Small intestine (tissue), 7 donors: ENCODE measurements at regions not wholly inside any gene's neighbourhood (a gene's known extent, or its start where the extent isn't known, plus 50 kb on each side); places are given as distances from the start of the nearest gene placed in this dataset.

Source experiments
- DNase-seq, 2 donors: peaks; one replicate each; pipeline versions ENCODE4 v3.0.0 to v3.0.0-alpha.2; 2013
- FAIRE-seq: peaks from 2 replicates; lab custom pipeline; 2012; peaks lifted over from hg19 to GRCh38; lab: Jason Lieb, UNC
- H3K27ac ChIP-seq, 3 donors: one replicate each; pipeline ENCODE4 v1.5.1; 2013; ENCODE audit warnings: low read length in 2 of 3, mild to moderate bottlenecking in 2 of 3, control low read depth in 1 of 3, inconsistent platforms in 1 of 3, low read depth in 1 of 3, moderate library complexity in 1 of 3
- H3K27me3 ChIP-seq, 3 donors: one replicate each; pipeline ENCODE4 v1.6.1; 2013; ENCODE audit warnings: low read length in 3 of 3, inconsistent platforms in 1 of 3; ENCODE audit not compliant: control insufficient read depth in 3 of 3, insufficient read depth in 3 of 3
- H3K36me3 ChIP-seq, 3 donors: one replicate each; pipeline ENCODE4 v1.6.1; 2013; ENCODE audit warnings: low read length in 3 of 3, inconsistent platforms in 1 of 3, low read depth in 1 of 3, mild to moderate bottlenecking in 1 of 3, moderate library complexity in 1 of 3; ENCODE audit not compliant: control insufficient read depth in 3 of 3, insufficient read depth in 2 of 3
- H3K4me1 ChIP-seq, 3 donors: one replicate each; pipeline ENCODE4 v1.6.1; 2013; ENCODE audit warnings: low read length in 2 of 3, inconsistent platforms in 1 of 3, low read depth in 1 of 3, mild to moderate bottlenecking in 1 of 3, moderate library complexity in 1 of 3; ENCODE audit not compliant: control insufficient read depth in 3 of 3, insufficient read depth in 2 of 3
- H3K4me3 ChIP-seq, 3 donors: one replicate each; pipeline ENCODE4 v1.5.1; 2013; ENCODE audit warnings: low read length in 3 of 3, control low read depth in 1 of 3, inconsistent platforms in 1 of 3, low read depth in 1 of 3, mild to moderate bottlenecking in 1 of 3, moderate library complexity in 1 of 3
- H3K9me3 ChIP-seq, 2 donors: one replicate each; pipeline ENCODE4 v1.6.1; 2013; ENCODE audit warnings: low read depth in 1 of 2, low read length in 1 of 2; ENCODE audit not compliant: control insufficient read depth in 2 of 2, insufficient read depth in 1 of 2
- whole genome bisulfite sequencing, 3 donors: extraction: QIAGEN DNeasy Blood & Tissue Kit; methylation state at CpG; one replicate each; pipeline ENCODE4 v1.1.7; 2013; 5-methylcytosine and 5-hydroxymethylcytosine counted together
- donor health status: healthy with polysubstance abuse.
- donor health status: control.
- donor health status: control.
- donor health status: Bipolar disorder and iron deficiency.
- donor health status: healthy.

- H3K27ac ChIP-seq, result no peak overlapping the region
- 58 to 70% (median 66%) methylated on average over 4 of the region's 4 CpGs for WGBS, 3 donors
- no peak for FAIRE-seq
- no peak overlapping the region for H3K4me3 ChIP-seq
- H3K36me3 ChIP-seq, result no peaks in the 10 kb centered on the region
- no peaks in the 10 kb centered on the region for H3K27me3 ChIP-seq
- H3K9me3 ChIP-seq, result no peaks in the 10 kb centered on the region
- H3K4me1 ChIP-seq, result no peaks in the 10 kb centered on the region
- no peak for DNase-seq
Observed at GRCh38 chr4:112895811-112896608, 153.4 kb upstream of the ANK2 start.

GRCh38 chr4:112896609-112897190, 152.8 kb upstream of the ANK2 start:
- 61 to 69% (median 63%) methylated on average over 9 of the region's 9 CpGs for WGBS, 3 donors
- no peaks in the 10 kb centered on the region for H3K27me3 ChIP-seq
- DNase-seq (no peak), FAIRE-seq (no peak)
- no peak overlapping the region for H3K4me3 ChIP-seq
- no peaks in the 10 kb centered on the region for H3K36me3 ChIP-seq
- H3K4me1 ChIP-seq, result no peaks in the 10 kb centered on the region
- H3K9me3 ChIP-seq, result no peaks in the 10 kb centered on the region
- no peak overlapping the region for H3K27ac ChIP-seq

- no peak for DNase-seq
- no peaks in the 10 kb centered on the region for H3K9me3 ChIP-seq
- no peaks in the 10 kb centered on the region for H3K27me3 ChIP-seq
- 44 to 65% (median 50%) methylated on average over 2 of the region's 2 CpGs for WGBS, 3 donors
- no peaks in the 10 kb centered on the region for H3K4me1 ChIP-seq
- FAIRE-seq, result no peak
- H3K27ac ChIP-seq, result no peak overlapping the region
- H3K4me3 ChIP-seq, result no peak overlapping the region
- H3K36me3 ChIP-seq, result no peaks in the 10 kb centered on the region
Observed at GRCh38 chr4:112897543-112897942, 151.9 kb upstream of the ANK2 start.

- WGBS, 3 donors, result 45 to 62% (median 45%) methylated on average over 4 of the region's 4 CpGs
- Histone ChIP-seq H3K4me1 (no peaks in the 10 kb centered on the region), H3K36me3 (no peaks in the 10 kb centered on the region), H3K27me3 (no peaks in the 10 kb centered on the region), H3K4me3 (no peak overlapping the region), H3K9me3 (no peaks in the 10 kb centered on the region), H3K27ac (no peak overlapping the region)
- FAIRE-seq, result no peak
- no peak for DNase-seq
Observed at GRCh38 chr4:112898357-112899141, 150.9 kb upstream of the ANK2 start.

- H3K27ac ChIP-seq, result no peak overlapping the region
- no peak for DNase-seq
- no peaks in the 10 kb centered on the region for H3K9me3 ChIP-seq
- H3K36me3 ChIP-seq, result no peaks in the 10 kb centered on the region
- H3K27me3 ChIP-seq, result no peaks in the 10 kb centered on the region
- FAIRE-seq, result no peak
- H3K4me3 ChIP-seq, result no peak overlapping the region
- no peaks in the 10 kb centered on the region for H3K4me1 ChIP-seq
- WGBS, 3 donors, result 18 to 70% (median 24%) methylated on average over 2 of the region's 2 CpGs
Observed at GRCh38 chr4:112900416-112900815, 149.0 kb upstream of the ANK2 start.

GRCh38 chr4:112901962-112902411, 147.5 kb upstream of the ANK2 start:
- 84 to 93% (median 87%) methylated on average over 1 of the region's 1 CpG for whole genome bisulfite sequencing, 3 donors
- DNase-seq, result no peak
- Histone ChIP-seq H3K27me3 (no peaks in the 10 kb centered on the region), H3K27ac (no peak overlapping the region), H3K4me3 (no peak overlapping the region), H3K4me1 (no peaks in the 10 kb centered on the region), H3K36me3 (no peaks in the 10 kb centered on the region), H3K9me3 (no peaks in the 10 kb centered on the region)
- no peak for FAIRE-seq

GRCh38 chr4:112905728-112906127, 143.7 kb upstream of the ANK2 start:
- DNase-seq (no peak), FAIRE-seq (no peak)
- no peak overlapping the region for H3K4me3 ChIP-seq
- H3K27ac ChIP-seq, result no peak overlapping the region
- H3K27me3 ChIP-seq, result no peaks in the 10 kb centered on the region
- H3K36me3 ChIP-seq, result no peaks in the 10 kb centered on the region
- no peaks in the 10 kb centered on the region for H3K9me3 ChIP-seq
- 67 to 82% (median 73%) methylated on average over 4 of the region's 4 CpGs for WGBS, 3 donors
- no peaks in the 10 kb centered on the region for H3K4me1 ChIP-seq

- DNase-seq, result no peak
- 86 to 92% (median 88%) methylated on average over 1 of the region's 1 CpG for WGBS, 3 donors
Observed at GRCh38 chr4:112908511-112908910, 140.9 kb upstream of the ANK2 start.

More at GRCh38 chr4:112908511-112908910, 140.9 kb upstream of the ANK2 start:
- Histone ChIP-seq H3K4me1 (no peaks in the 10 kb centered on the region), H3K27ac (no peak overlapping the region), H3K9me3 (no peaks in the 10 kb centered on the region), H3K36me3 (no peaks in the 10 kb centered on the region), H3K4me3 (no peak overlapping the region), H3K27me3 (no peaks in the 10 kb centered on the region)
- no peak for FAIRE-seq
